CD4-positive, alpha-beta T cell treated with Interleukin-4 for 1 hour (primary cell): ENCODE measurements at regions not wholly inside any gene's neighbourhood (a gene's known extent, or its start where the extent isn't known, plus 50 kb on each side); places are given as distances from the start of the nearest gene placed in this dataset.
"Not testable (repeated sequence)": the region's sequence is repeated elsewhere in the genome, so short reads cannot be mapped to it uniquely, and the experiment has no call there.

Experiments used
- DNase-seq, 2 donors: peaks; one replicate each; pipeline ENCODE4 v3.0.0-alpha.2; 2020 to 2022

DNA sequence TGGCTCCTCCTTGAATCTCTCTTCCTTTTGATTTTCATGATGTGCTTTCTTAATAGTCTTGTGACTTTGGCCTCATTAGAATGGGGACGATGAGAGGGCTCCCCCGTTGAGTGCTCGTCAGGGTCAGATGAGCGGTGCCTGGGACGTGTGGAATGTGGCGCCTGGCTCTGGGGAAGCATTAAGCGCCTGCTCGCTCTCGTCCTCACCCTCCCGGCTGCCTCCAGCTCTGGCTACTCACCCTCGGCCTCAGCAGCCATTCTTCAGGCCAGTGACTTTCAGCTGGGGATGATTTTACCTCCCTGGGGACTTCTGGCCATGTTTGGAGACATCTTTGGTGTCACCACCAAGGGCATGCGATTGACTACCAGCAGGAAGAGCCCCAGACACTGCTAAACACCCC lies 69.7 kb downstream of the RPS6KA4 start:
- no peak for DNase-seq

- DNase-seq: no peak
These were observed 71.0 kb downstream of the RPS6KA4 start for GRCh38 chr11:64429970-64430369.

DNA sequence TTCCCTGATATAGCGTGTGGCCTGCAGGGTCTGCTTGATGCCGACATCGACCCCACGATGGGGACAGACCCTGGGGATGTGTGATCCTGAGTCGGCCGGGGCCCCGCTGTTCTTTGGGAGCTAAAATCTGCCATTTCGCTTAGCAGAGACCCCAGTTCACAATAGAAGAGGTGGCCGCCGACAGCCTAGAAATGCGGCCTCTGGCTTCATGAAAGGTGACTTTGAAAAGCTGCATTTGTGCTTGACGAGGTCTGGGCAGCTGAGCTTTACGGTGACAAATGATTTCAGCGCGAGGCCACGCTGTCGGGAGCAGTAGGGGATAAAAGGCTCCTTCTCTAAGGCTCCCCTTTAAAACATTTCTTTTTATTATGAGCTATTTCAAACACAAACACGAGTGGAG lies 71.7 kb downstream of the RPS6KA4 start:
- DNase-seq: no peak

GRCh38 chr11:64436000-64436399 lies 77.0 kb downstream of the RPS6KA4 start:
- no peak for DNase-seq

- DNase-seq: no peak
These were observed 78.5 kb downstream of the RPS6KA4 start for GRCh38 chr11:64437426-64437825.

DNA sequence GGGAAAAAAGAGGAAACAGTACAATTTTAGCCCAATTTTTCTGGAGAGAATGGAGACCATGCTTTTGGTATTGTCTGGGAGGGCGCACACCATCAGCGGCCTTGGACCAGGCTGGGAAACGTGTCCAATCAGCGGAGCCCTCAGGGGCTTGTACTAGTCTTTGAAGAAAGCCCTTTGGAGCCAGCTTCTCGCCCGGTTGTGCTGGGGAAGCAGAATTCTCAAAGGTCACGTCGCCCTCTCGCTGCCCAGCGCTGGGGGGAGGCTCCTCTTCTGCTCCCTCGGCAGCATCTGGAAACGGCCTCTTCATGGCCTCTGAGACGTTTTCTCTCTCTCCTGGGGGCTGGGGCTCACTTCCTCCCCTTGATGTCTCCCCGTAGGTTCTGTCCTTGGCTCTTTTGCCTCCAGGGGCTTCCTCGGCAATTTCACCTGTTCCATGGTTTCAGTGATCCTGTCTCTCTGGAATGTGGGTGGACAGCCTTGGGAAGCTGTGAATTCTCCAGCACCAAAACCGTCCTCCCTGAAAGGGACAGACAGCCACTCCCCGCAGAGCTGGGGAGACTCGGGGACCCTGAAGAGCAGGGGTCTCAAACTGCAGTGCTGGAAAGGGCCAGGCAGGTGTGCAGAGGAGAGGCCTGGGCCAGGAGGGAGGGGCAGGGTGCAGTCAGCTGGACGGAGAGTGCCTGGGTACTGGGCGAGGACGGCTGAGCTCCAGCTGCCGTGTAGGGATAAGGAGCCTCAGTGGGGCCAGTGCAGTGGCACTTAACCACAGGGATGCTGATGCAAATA lies 80.2 kb downstream of the RPS6KA4 start:
- no peak for DNase-seq

DNA sequence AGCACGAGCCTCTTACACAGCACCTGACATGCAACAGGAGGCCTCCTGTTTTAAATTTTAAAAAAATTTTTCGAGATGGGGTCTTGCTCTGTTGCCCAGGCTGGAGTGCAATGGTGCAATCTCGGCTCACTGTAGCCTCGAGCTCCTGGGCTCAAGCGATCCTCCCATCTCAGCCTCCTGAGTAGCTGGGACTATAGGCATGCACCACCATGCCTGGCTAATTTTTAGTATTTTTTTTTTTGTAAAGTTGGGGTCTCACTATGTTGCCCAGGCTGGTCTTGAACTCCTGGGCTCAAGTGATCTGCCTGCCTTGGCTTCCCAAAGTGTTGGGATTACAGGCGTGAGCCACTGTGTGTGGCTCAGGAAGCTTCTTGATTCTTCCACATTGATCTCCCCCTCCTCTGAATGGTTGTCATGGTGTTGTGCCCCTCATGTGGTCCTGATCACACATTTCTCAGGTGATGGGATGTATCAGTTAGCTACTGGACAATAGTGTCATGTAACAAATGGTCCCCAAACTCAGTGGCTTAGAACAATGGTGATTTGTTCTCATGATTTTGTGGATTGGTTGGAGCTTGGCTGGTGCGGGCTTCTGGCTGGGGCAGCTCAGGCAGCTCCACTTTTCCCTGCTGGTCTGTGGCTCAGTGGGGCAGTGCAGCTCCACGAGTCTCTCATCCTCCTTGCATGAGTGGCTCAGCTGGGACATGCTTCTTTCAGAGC lies 81.0 kb downstream of the RPS6KA4 start:
- not testable (repeated sequence) for DNase-seq

- no peak for DNase-seq
These were observed 82.2 kb downstream of the RPS6KA4 start for GRCh38 chr11:64441127-64441526.

DNA sequence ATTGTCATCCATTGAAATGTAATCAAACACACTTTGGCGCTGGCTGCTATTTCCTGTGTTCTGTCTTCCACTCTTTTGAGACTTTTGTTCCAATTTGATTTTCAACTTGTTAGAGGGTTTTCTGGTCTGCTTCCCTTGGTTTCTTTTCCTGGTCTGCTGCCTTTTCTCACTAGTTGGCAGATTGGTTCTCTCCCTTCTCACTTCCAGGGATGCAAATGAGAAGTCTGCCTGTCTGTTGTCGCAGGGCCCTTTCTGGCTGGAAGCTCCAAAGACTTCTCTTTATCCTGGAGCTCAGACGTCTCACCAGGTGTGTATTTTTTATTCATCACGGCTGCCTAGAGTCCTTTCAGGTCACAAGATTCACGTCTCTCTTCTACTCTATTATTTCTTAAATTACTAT lies 84.0 kb downstream of the RPS6KA4 start:
- DNase-seq: no peak

- peak in 1 of 2 donors; percentile 11 for DNase-seq
These were observed 86.0 kb downstream of the RPS6KA4 start for GRCh38 chr11:64444838-64445441.

GRCh38 chr11:64445651-64446050 lies 86.7 kb downstream of the RPS6KA4 start:
- DNase-seq: no peak

GRCh38 chr11:64447831-64448598 lies 89.1 kb downstream of the RPS6KA4 start:
- DNase-seq: peak; percentile 22 to 54

DNA sequence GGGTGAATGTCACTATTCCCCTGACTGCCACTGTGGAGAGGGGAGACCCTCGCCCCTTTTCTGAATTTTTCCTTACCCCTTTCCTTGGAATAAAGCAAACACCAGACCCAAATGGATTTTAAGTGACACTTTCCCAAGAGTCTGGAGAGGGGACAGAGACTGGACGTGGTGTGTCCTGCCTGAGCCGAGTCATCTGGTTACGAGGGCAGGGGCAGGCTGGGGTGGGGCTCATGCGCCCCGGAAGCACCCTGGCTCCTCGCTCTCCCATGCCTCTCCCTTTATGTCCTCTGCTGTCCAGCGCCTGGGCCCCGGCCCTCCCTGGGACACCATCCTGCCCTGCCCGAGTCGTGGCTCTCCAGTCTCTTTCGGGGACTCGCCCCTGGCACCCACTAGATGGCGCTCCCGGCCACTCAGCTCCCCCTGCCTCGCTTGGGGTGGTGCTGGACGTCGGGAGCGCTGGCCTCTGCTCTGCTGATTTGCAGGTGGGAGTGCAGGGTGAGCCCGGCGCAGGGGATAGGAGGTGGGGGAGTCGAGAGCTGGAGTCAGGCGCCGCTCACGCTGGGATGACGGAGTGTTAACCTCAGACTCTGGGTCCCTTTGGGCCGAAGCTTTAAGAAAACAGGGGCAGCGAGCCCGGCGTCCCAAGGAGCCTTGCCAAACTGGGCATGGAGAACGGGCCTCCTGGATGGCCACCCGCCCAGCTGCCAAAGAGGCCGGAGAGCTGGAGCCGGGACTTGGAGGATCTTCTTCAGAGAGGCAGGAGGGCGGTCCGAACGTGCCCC lies 89.8 kb downstream of the RPS6KA4 start:
- DNase-seq: peak; percentile 68 to 75

- DNase-seq: peak; percentile 74 to 77
These were observed 90.6 kb downstream of the RPS6KA4 start for GRCh38 chr11:64449381-64450167.

- DNase-seq: no peak
These were observed 91.2 kb downstream of the RPS6KA4 start for GRCh38 chr11:64450168-64450560.

DNA sequence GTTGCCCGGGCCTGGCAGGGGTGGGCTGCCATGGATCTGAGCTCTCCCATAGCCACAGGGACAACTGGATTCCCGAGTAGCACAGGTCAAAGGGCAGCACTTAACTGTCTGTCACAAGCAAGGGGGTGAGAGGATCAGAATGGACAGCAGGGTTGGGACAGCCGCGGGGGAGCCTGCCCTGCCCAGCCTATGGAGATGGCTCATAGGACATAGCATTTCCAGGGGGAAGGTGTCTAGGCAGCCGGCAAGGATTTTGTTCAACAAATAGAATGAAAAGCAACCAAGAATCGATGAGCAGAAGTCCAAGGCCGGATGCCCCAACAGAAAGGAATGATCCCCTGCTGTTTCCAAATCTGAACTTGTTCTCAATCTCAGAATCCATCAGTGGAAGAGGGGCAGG lies 92.9 kb downstream of the RPS6KA4 start:
- no peak for DNase-seq

DNA sequence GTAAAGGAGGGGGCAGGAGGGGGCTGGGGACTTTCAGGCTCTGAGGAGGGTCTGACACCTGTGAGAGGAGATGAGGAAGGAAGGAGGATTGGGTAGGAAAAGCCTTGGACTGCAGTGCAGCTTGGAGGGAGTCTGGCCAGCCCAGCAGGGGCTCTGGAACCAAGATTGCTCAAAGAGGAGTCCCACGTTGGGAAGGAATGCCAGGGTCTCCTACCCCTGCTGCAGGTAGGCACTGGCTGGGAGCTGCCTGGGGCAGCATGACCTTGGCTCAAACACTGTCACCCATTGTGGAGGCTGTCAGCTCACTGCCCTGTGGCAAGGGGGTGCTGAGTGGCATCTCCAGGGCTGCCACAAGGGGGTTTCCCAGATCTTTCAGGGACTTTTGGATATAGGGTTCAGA lies 94.5 kb downstream of the RPS6KA4 start:
- DNase-seq: no peak

- no peak for DNase-seq
These were observed 96.7 kb downstream of the RPS6KA4 start for GRCh38 chr11:64455456-64456261.

- no peak for DNase-seq
These were observed 97.8 kb downstream of the RPS6KA4 start for GRCh38 chr11:64456509-64457320.
